GM06990 (cell line): ENCODE measurements at regions not wholly inside any gene's neighbourhood (a gene's known extent, or its start where the extent isn't known, plus 50 kb on each side); places are given as distances from the start of the nearest gene placed in this dataset.
A peak's percentile ranks its signal among the peaks of the same experiment; 100 is the strongest.

Source experiments
- DNase-seq: peaks from one replicate; pipeline ENCODE4 v3.0.0-alpha.2; 2011; ENCODE audit not compliant: insufficient read length; ENCODE audit errors: extremely low read depth
- H3K27me3 ChIP-seq: replicated peaks from 2 replicates; pipeline ENCODE4 v1.6.0; 2011; ENCODE audit warnings: low read length; ENCODE audit not compliant: control insufficient read depth, insufficient read depth
- H3K36me3 ChIP-seq: 2 replicates; pipeline ENCODE4 v1.5.1; 2011; ENCODE audit warnings: low read length; ENCODE audit not compliant: control insufficient read depth, insufficient read depth
- H3K4me3 ChIP-seq: replicated peaks from 2 replicates; pipeline ENCODE4 v1.5.1; 2011; ENCODE audit warnings: low read depth, mild to moderate bottlenecking, control low read depth, low read length
- CTCF ChIP-seq: IDR thresholded peaks from 2 replicates; pipeline ENCODE4 v1.5.1; 2011; ENCODE audit warnings: low read length, control low read depth, mild to moderate bottlenecking, inconsistent platforms; ENCODE audit not compliant: insufficient read depth, poor library complexity, severe bottlenecking

- TF ChIP-seq CTCF, result no peak
- Histone ChIP-seq H3K27me3 (no peaks in the 10 kb centered on the region), H3K4me3 (no peak overlapping the region), H3K36me3 (no peaks in the 10 kb centered on the region)
- no peak for DNase-seq
Observed at GRCh38 chr6:119591235-119591634, 241.7 kb upstream of the MAN1A1 start.

- Histone ChIP-seq H3K4me3 (no peak overlapping the region), H3K36me3 (no peaks in the 10 kb centered on the region), H3K27me3 (no peaks in the 10 kb centered on the region)
- no peak for TF ChIP-seq CTCF
- DNase-seq, result no peak
Observed at GRCh38 chr6:119590066-119590465, 240.5 kb upstream of the MAN1A1 start.

- TF ChIP-seq CTCF, result no peak
- no peak for DNase-seq
- no peaks in the 10 kb centered on the region for H3K36me3 ChIP-seq
- H3K27me3 ChIP-seq, result no peaks in the 10 kb centered on the region
- no peak overlapping the region for H3K4me3 ChIP-seq
Observed at GRCh38 chr6:119587537-119587936, 238.0 kb upstream of the MAN1A1 start.

- H3K4me3 ChIP-seq, result no peak overlapping the region
- DNase-seq, result peak; percentile 10
- H3K36me3 ChIP-seq, result no peaks in the 10 kb centered on the region
- no peak for TF ChIP-seq CTCF
- no peaks in the 10 kb centered on the region for H3K27me3 ChIP-seq
Observed at GRCh38 chr6:119586250-119586882, 236.8 kb upstream of the MAN1A1 start.

GRCh38 chr6:119584088-119584487 is 234.5 kb upstream of the MAN1A1 start:
- no peak for DNase-seq
- Histone ChIP-seq H3K27me3 (no peaks in the 10 kb centered on the region), H3K36me3 (no peaks in the 10 kb centered on the region), H3K4me3 (no peak overlapping the region)
- TF ChIP-seq CTCF, result no peak

- Histone ChIP-seq H3K36me3 (no peaks in the 10 kb centered on the region), H3K4me3 (no peak overlapping the region), H3K27me3 (no peaks in the 10 kb centered on the region)
- DNase-seq, result no peak
- no peak for TF ChIP-seq CTCF
Observed at GRCh38 chr6:119581220-119581619, 231.7 kb upstream of the MAN1A1 start.
